ENCODE measurements at regions not wholly inside any gene's neighbourhood (a gene's known extent, or its start where the extent isn't known, plus 50 kb on each side); places are given as distances from the start of the nearest gene placed in this dataset.

DNA sequence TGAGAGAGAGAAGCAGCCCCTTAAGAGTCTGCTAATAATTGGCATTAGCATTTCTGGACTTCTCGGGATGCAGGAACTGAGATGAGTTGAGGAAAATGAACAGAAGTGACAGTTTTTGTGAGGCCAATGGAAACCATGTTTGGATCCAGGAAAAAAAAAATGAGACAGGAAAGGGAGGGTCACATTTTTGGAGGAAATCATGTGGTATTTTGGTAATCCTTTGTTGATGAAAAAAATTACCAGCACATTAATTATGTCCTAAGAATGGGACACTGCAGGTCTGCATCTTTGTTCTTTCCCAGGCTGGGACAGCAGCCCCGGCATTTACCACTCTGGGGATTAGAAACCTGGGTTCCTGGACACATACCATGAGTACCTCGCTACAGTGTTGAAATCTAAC lies 109.9 kb upstream of the ZFHX3 start:
- no peak overlapping the region for H3K27ac ChIP-seq
- no peaks in the 10 kb centered on the region for H3K36me3 ChIP-seq
- TF ChIP-seq EP300 (IDR thresholded peaks at IDR 0.05): no peak
- no peak for TF ChIP-seq POLR2A (IDR thresholded peaks at IDR 0.05)
- TF ChIP-seq, protein P1, sequence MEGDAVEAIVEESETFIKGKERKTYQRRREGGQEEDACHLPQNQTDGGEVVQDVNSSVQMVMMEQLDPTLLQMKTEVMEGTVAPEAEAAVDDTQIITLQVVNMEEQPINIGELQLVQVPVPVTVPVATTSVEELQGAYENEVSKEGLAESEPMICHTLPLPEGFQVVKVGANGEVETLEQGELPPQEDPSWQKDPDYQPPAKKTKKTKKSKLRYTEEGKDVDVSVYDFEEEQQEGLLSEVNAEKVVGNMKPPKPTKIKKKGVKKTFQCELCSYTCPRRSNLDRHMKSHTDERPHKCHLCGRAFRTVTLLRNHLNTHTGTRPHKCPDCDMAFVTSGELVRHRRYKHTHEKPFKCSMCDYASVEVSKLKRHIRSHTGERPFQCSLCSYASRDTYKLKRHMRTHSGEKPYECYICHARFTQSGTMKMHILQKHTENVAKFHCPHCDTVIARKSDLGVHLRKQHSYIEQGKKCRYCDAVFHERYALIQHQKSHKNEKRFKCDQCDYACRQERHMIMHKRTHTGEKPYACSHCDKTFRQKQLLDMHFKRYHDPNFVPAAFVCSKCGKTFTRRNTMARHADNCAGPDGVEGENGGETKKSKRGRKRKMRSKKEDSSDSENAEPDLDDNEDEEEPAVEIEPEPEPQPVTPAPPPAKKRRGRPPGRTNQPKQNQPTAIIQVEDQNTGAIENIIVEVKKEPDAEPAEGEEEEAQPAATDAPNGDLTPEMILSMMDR (IDR thresholded peaks at IDR 0.05): no peak
- DNase-seq (ENCODE audit: low spot score in 2 of 2): no peak
- H3K4me3 ChIP-seq: no peak overlapping the region
- peaks cover 0 to 17% (median 0%) of the 10 kb centered on the region in 4 donors for H3K4me1 ChIP-seq
- 56 to 73% methylated on average over 3 of the region's 3 CpGs for WGBS, 2 donors
- H3K27me3 ChIP-seq: no peaks in the 10 kb centered on the region
- no peaks in the 10 kb centered on the region for H3K9me3 ChIP-seq

DNA sequence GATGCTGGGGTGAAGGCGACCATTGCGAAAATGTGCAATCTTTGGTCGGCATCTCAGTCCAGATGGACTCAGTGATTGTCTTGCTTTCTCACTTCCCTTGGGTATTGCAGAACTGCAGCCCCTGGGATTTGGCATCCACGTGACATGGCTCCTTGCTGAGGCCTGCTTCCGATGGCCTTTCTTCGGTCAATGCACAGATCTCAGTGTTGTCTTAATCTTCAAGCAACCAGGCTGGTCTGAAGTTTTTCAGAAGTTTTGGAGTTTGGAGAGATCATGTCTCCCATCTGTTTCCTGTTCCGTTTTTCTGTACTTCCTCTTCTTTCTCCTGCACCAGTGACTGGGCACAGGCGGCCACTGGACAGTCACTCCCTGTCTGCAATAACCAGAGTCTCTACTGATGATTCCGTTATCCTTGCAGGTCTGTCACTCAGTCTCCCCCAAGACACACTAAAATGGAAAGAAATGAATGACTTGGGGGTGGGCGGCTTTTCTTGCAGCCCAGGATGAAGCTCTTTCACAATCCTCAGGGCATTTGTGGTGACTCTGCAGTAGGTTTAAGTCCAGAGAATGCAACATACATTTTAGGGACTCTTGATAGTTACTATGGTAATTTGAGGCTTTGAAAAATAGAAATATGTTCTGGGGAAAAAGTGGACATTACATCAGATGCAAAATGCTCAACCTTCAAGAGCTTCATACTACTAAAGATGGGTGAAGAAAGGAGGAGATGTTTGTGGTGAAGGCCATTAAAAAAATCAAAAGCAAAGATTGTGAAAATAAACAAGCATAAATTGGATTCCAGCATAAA lies 106.3 kb upstream of the ZFHX3 start:
- no peaks in the 10 kb centered on the region for H3K27me3 ChIP-seq
- peaks cover 0 to 34% (median 0%) of the 10 kb centered on the region in 4 donors for H3K4me1 ChIP-seq
- TF ChIP-seq POLR2A (IDR thresholded peaks at IDR 0.05) (no peak), EP300 (IDR thresholded peaks at IDR 0.05) (peak; percentile 43 to 78)
- no peak overlapping the region for H3K4me3 ChIP-seq
- H3K27ac ChIP-seq: peak overlapping the region in 2 of 4 donors; percentile 61 to 62
- 84 to 93% methylated on average over 10 of the region's 10 CpGs for WGBS, 2 donors
- DNase-seq (ENCODE audit: low spot score in 2 of 2): peak in 1 of 2 donors; percentile 48
- no peaks in the 10 kb centered on the region for H3K9me3 ChIP-seq
- no peaks in the 10 kb centered on the region for H3K36me3 ChIP-seq

DNA sequence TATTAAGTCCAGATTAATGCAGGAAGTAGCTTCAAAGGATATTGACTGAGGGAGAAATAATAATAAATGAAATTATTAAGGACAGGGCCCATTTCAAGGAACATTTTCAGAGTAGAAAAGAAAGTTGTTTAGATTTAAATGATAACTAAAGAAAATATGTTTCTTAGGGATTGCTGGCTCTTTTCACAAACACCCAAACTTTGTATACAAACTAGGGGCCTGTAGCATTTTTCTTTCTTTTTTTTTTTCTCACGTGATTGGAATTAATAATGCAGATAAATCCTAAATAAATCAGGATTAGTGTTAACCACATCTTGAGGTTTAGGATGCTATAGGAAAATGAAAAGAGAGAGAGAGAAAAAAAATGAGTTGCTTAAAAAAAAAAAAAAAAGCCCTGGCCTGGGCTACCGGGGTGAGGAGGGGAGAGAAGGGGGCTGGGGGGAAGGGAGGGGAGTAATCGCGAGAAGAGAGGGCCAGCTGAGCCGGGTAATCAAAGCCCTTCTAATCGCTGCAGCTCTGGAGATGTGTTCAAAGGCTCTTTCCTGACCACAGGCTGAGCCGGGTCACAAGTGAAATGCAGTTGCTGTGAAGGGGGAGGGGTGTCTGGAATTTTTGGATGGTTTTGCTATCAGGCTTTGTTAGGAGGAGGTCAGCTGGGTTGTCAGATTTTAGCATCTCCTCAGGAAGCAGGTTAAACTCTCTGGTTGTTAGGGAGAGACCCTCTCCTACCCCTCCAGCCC lies 104.6 kb upstream of the ZFHX3 start:
- peak overlapping the region in 2 of 4 donors; percentile 61 to 62 for H3K27ac ChIP-seq
- no peaks in the 10 kb centered on the region for H3K36me3 ChIP-seq
- no peak for DNase-seq (ENCODE audit: low spot score in 2 of 2)
- peaks cover 0 to 27% (median 0%) of the 10 kb centered on the region in 4 donors for H3K4me1 ChIP-seq
- H3K27me3 ChIP-seq: no peaks in the 10 kb centered on the region
- H3K9me3 ChIP-seq: no peaks in the 10 kb centered on the region
- H3K4me3 ChIP-seq: no peak overlapping the region
- WGBS, 2 donors: 26 to 31% methylated on average over 7 of the region's 7 CpGs
- TF ChIP-seq POLR2A (IDR thresholded peaks at IDR 0.05): no peak
- TF ChIP-seq EP300 (IDR thresholded peaks at IDR 0.05): no peak
- TF ChIP-seq, protein P1 (IDR thresholded peaks at IDR 0.05): no peak

DNA sequence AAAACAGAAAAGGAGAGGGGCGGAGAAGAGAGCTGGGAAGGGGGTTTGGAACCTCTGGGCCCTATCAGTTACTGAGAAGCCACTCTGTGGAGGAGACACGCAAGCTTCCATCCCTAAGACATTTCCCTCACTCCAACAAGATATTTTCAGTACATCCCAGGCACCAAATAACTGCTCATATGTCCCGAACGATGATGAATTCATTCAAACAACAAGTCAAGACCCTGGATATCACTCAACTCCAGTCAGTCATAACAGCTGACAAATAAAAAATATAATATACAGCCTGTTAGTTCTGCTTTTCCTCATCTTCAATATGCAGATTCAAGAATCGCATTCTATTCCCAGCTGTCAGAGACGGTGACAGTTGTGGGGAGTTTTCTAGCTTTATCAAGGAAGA lies 104.0 kb upstream of the ZFHX3 start:
- H3K36me3 ChIP-seq: no peaks in the 10 kb centered on the region
- 63 to 72% methylated on average over 6 of the region's 6 CpGs for WGBS, 2 donors
- no peaks in the 10 kb centered on the region for H3K9me3 ChIP-seq
- H3K4me3 ChIP-seq: no peak overlapping the region
- TF ChIP-seq POLR2A (IDR thresholded peaks at IDR 0.05) (no peak), EP300 (IDR thresholded peaks at IDR 0.05) (no peak)
- TF ChIP-seq, protein P1 (IDR thresholded peaks at IDR 0.05): no peak
- H3K4me1 ChIP-seq: peaks cover 0 to 25% (median 0%) of the 10 kb centered on the region in 4 donors
- DNase-seq (ENCODE audit: low spot score in 2 of 2): no peak
- H3K27ac ChIP-seq: peak overlapping the region in 1 of 4 donors; percentile 30
- no peaks in the 10 kb centered on the region for H3K27me3 ChIP-seq

DNA sequence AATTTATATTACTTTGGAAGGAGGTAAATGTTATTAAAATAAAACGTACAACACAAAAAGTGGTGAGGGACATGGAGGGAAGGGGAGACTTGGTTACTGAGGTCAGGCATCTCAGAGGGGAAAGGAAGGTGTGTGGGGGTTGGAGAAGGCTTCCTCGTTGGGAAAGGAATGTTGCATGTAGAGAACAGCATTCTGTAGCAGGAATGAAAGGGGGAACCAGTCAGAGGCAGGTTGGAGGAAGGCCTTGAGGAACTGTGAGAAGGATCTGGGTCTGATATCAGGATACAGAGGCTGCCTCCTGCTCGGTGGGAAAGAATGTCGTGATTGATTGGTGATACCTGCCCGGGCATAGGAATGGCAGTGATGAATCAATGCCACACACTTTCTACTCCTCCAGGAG lies 103.3 kb upstream of the ZFHX3 start:
- Histone ChIP-seq H3K4me3 (no peak overlapping the region), H3K4me1 (peaks cover 0 to 25% (median 0%) of the 10 kb centered on the region in 4 donors), H3K27me3 (no peaks in the 10 kb centered on the region), H3K27ac (no peak overlapping the region), H3K9me3 (no peaks in the 10 kb centered on the region), H3K36me3 (no peaks in the 10 kb centered on the region)
- DNase-seq (ENCODE audit: low spot score in 2 of 2): no peak
- 48 to 57% methylated on average over 5 of the region's 5 CpGs for WGBS, 2 donors
- TF ChIP-seq, protein P1 (IDR thresholded peaks at IDR 0.05): no peak
- no peak for TF ChIP-seq EP300 (IDR thresholded peaks at IDR 0.05)
- no peak for TF ChIP-seq POLR2A (IDR thresholded peaks at IDR 0.05)

All from tibial nerve (tissue), 4 donors.